ENCODE measurements at regions not wholly inside any gene's neighbourhood (a gene's known extent, or its start where the extent isn't known, plus 50 kb on each side); places are given as distances from the start of the nearest gene placed in this dataset.

DNA sequence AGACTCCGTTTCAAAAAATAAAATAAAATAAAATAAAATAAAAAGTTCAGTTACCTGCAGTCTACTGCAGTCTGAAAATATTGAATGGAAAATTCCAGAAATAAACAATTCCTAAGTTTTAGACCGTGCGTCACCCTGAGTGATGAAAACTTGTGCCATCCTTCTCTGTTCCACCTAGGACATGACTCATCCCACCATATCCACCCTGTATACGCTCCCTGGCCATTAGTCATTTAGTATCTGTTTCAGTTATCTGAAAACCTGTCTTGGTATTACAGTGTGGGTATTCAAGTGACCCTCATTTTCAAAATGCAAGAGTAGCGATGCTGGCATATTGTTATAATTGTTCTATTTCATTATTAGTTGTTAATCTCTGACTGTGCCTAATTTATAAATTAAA is 51.8 kb upstream of the TEX48 start:
- Mint-ChIP-seq H3K36me3 (no peaks in the 10 kb centered on the region), H3K4me3 (no peak overlapping the region), H3K27ac (peak overlapping the region in 1 of 10 donors; percentile 35), H3K4me1 (peaks cover 9 to 32% (median 25%) of the 10 kb centered on the region in 4 donors), H3K9me3 (no peaks in the 10 kb centered on the region), H3K27me3 (no peaks in the 10 kb centered on the region)
- POLR2A ChIA-PET = no interaction called here
- ATAC-seq = no peak
- no peak for DNase-seq

DNA sequence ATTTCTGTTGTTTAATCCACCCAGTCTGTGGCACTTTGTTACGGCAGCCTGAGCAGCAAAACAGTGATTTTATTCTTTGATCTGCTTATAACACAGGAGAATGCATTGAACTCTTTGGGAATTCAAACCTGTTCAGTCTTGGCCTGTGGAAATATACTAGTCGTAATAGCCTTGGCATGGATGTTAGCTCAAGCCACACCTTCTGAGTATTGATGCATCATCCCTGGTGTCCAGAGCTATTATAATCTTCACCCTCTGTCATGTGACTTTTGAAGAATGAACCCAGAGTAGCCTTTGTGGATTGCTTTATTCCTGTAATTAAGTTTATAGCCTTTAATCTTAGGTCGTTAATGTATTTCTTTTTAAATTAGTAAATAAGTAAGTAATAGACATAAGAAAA is 50.8 kb upstream of the TEX48 start:
- peaks cover 7 to 24% (median 17%) of the 10 kb centered on the region in 4 donors for H3K4me1 Mint-ChIP-seq
- no peak for ATAC-seq
- H3K27ac Mint-ChIP-seq = no peak overlapping the region
- no peaks in the 10 kb centered on the region for H3K9me3 Mint-ChIP-seq
- POLR2A ChIA-PET = no interaction called here
- no peak for DNase-seq
- no peak overlapping the region for H3K4me3 Mint-ChIP-seq
- no peaks in the 10 kb centered on the region for H3K27me3 Mint-ChIP-seq
- no peaks in the 10 kb centered on the region for H3K36me3 Mint-ChIP-seq
